HFFc6 (cell line): ENCODE measurements at regions not wholly inside any gene's neighbourhood (a gene's known extent, or its start where the extent isn't known, plus 50 kb on each side); places are given as distances from the start of the nearest gene placed in this dataset.

Experiments
- DNase-seq: peaks from one replicate; pipeline ENCODE4 v3.0.0-alpha.2; 2018
- H3K27ac Mint-ChIP-seq: 2 replicates; pipeline ENCODE4 v1.8.0; 2020; ENCODE audit warnings: mild to moderate bottlenecking, mixed read lengths
- H3K27me3 Mint-ChIP-seq: 2 replicates; pipeline ENCODE4 v1.8.0; 2021; ENCODE audit warnings: mild to moderate bottlenecking, moderate library complexity, mixed read lengths; ENCODE audit not compliant: insufficient read depth
- H3K36me3 Mint-ChIP-seq: 2 replicates; pipeline ENCODE4 v1.8.0; 2021; ENCODE audit warnings: low read depth, mixed read lengths
- H3K4me1 Mint-ChIP-seq: 2 replicates; pipeline ENCODE4 v1.8.0; 2020; ENCODE audit warnings: low read depth, mixed read lengths
- H3K4me3 Mint-ChIP-seq: 2 replicates; pipeline ENCODE4 v1.8.0; 2020; ENCODE audit warnings: mild to moderate bottlenecking, moderate library complexity, mixed read lengths
- H3K9me3 Mint-ChIP-seq: 2 replicates; pipeline ENCODE4 v1.8.0; 2020; ENCODE audit warnings: mild to moderate bottlenecking, mixed read lengths
- CTCF ChIP-seq: fragments of 200-600 bp; sonication (generic); IDR thresholded peaks from 2 replicates; pipeline ENCODE4 v1.5.0; 2021; ENCODE audit warnings: antibody characterized with exemption, mild to moderate bottlenecking

GRCh38 chr6:138607478-138608433 is 108.5 kb upstream of the NHSL1 start:
- Mint-ChIP-seq H3K27me3 (no peaks in the 10 kb centered on the region; the same call in 1 of the 2 replicates), H3K27ac (no peak overlapping the region), H3K4me3 (no peak overlapping the region), H3K36me3 (no peaks in the 10 kb centered on the region), H3K9me3 (no peaks in the 10 kb centered on the region), H3K4me1 (0 out of 2 replicates have a peak, but pooled peaks cover 2% of the 10 kb centered on the region)
- no peak for DNase-seq
- TF ChIP-seq CTCF: no peak

- TF ChIP-seq CTCF: no peak
Measured at GRCh38 chr6:138608896-138609295, 109.6 kb upstream of the NHSL1 start.

GRCh38 chr6:138609801-138610430 is 110.6 kb upstream of the NHSL1 start:
- Mint-ChIP-seq H3K9me3 (no peaks in the 10 kb centered on the region), H3K27me3 (no peaks in the 10 kb centered on the region; the same call in 1 of the 2 replicates), H3K4me3 (no peak overlapping the region), H3K27ac (no peak overlapping the region), H3K4me1 (no peaks in the 10 kb centered on the region; the same call in 1 of the 2 replicates), H3K36me3 (no peaks in the 10 kb centered on the region)
- TF ChIP-seq CTCF: no peak
- no peak for DNase-seq

More at GRCh38 chr6:138608896-138609295, 109.6 kb upstream of the NHSL1 start:
- Mint-ChIP-seq H3K9me3 (no peaks in the 10 kb centered on the region), H3K36me3 (no peaks in the 10 kb centered on the region), H3K27ac (no peak overlapping the region), H3K4me1 (no peaks in the 10 kb centered on the region; the same call in 1 of the 2 replicates), H3K4me3 (no peak overlapping the region), H3K27me3 (no peaks in the 10 kb centered on the region; the same call in 1 of the 2 replicates)
- no peak for DNase-seq

- no peak for DNase-seq
- Mint-ChIP-seq H3K27me3 (no peaks in the 10 kb centered on the region; the same call in 1 of the 2 replicates), H3K4me1 (no peaks in the 10 kb centered on the region; the same call in 1 of the 2 replicates), H3K9me3 (no peaks in the 10 kb centered on the region), H3K27ac (no peak overlapping the region), H3K36me3 (no peaks in the 10 kb centered on the region), H3K4me3 (no peak overlapping the region)
- no peak for TF ChIP-seq CTCF
Measured at GRCh38 chr6:138610816-138611215, 111.5 kb upstream of the NHSL1 start.

- H3K27ac Mint-ChIP-seq: no peak overlapping the region
Measured at GRCh38 chr6:138614151-138614550, 114.9 kb upstream of the NHSL1 start.

More at GRCh38 chr6:138614151-138614550, 114.9 kb upstream of the NHSL1 start:
- Mint-ChIP-seq H3K36me3 (no peaks in the 10 kb centered on the region), H3K4me1 (peaks cover 13% of the 10 kb centered on the region), H3K4me3 (no peak overlapping the region), H3K9me3 (no peaks in the 10 kb centered on the region), H3K27me3 (no peaks in the 10 kb centered on the region; the same call in none of the 2 replicates)
- TF ChIP-seq CTCF: no peak
- DNase-seq: no peak
